GM19372 (cell line): ENCODE measurements at regions not wholly inside any gene's neighbourhood (a gene's known extent, or its start where the extent isn't known, plus 50 kb on each side); places are given as distances from the start of the nearest gene placed in this dataset.

Source experiments
- ATAC-seq: cut with Tn5 transposase; IDR thresholded peaks from one replicate; pipeline ENCODE4 v1.9.1; 2021; ENCODE audit warnings: mild to moderate bottlenecking, low read depth, moderate library complexity; ENCODE audit not compliant: unreplicated experiment

- ATAC-seq: no peak
These were observed 1327.1 kb downstream of the MAT2B start for GRCh38 chr5:164832516-164832915.

GRCh38 chr5:164844348-164844747 lies 1338.9 kb downstream of the MAT2B start:
- no peak for ATAC-seq

DNA sequence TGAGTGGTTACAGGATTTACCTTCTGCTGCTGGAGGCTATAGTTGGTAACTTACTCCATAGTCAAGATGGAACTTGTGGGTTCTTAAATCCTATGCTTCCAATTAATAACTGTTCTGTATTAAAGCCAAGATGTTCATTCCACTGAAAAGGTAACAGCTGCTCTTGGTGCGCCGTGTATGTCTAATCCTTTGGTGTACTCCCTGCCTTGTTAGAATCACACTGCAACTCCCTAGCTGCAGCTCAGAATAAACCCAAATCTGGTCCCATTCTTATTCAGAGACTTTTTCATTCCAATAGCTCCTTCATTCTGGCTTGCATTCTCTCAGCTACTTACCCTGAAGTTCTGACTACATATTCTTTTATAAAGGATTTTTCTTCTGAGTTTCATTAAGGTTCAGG lies 1355.5 kb downstream of the MAT2B start:
- ATAC-seq: no peak

DNA sequence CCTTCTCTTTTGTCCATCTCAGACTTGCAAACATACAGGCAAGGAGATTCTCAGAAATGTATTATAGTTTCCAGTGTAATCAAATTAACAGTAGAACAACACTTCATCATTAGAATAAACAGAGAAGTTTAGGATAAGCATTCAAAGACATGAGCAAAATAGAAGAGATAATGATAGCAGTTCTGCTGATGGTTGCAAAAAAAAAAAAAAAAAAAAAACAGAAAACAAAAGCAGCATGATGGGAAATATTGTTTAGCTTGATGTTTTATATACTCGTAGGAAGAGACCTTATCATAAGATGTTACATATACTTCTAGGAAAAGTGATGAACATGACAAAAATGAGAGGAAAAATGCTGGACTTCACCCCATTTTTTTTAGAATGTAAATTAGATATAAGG lies 1356.2 kb downstream of the MAT2B start:
- no peak for ATAC-seq

DNA sequence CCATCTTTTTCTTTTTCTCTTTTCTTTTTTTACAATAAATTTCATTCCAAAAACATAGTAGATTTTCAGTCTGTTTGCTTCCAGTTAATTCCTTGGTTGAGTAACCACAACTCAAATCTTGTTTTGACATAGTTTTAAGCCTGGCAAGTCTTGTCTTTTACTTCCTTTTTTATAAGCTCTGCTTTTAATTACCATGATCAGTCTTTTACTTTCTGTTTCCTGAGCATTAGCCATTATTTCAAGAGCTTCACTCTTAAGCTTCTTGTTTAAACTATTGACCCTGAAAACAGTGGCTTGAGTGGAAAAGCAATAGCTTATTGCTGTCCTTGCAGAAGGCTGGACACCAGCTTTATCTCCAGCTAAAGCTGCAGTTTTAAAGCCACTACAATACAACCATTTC lies 1363.3 kb downstream of the MAT2B start:
- ATAC-seq: no peak

- no peak for ATAC-seq
These were observed 1363.9 kb downstream of the MAT2B start for GRCh38 chr5:164869325-164869724.

GRCh38 chr5:164876793-164877192 lies 1371.4 kb downstream of the MAT2B start:
- ATAC-seq: no peak

GRCh38 chr5:164881442-164881841 lies 1376.0 kb downstream of the MAT2B start:
- no peak for ATAC-seq

DNA sequence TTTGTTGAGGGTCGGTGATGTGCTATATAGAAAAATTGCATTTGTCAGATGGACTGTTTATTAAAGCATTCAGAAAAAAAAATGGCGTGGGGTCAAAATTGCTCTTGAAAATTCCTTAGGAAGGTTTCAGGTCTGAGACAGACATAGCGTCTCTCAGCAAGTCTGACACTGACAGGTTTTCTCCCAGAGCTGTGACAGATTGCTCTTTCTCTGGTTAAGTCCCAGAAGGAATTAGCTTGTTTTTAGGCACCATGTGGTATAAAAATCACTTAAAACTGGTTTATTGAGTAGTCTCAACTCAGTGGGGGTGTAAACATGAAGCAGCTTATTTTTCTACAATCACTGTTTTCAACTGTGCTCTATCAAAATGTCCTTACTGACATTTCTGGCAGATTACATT lies 1379.8 kb downstream of the MAT2B start:
- ATAC-seq: no peak

DNA sequence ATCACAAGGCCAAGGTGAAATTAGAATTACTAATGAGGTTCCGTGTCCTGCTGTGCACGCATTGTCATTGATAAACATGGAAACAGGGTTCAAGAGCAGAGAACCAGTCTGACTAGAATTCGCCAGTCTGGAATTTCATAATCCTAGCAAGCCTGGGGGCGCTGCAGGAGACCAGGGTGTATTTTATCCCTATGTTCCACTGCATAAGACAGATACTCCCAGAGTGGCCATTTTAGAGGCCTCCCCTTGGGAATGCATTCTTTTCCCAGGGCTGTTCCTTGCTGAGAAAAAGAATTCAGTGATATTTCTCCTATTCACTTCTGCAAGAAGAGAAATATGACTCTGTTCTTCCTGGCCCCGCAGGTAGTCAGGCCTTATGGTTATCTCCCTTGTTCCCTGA lies 1387.7 kb downstream of the MAT2B start:
- no peak for ATAC-seq

GRCh38 chr5:164898705-164899104 lies 1393.3 kb downstream of the MAT2B start:
- no peak for ATAC-seq

GRCh38 chr5:164909673-164910072 lies 1404.3 kb downstream of the MAT2B start:
- no peak for ATAC-seq

- ATAC-seq: no peak
These were observed 1416.3 kb downstream of the MAT2B start for GRCh38 chr5:164921722-164922121.

GRCh38 chr5:164934039-164934438 lies 1428.6 kb downstream of the MAT2B start:
- ATAC-seq: no peak

DNA sequence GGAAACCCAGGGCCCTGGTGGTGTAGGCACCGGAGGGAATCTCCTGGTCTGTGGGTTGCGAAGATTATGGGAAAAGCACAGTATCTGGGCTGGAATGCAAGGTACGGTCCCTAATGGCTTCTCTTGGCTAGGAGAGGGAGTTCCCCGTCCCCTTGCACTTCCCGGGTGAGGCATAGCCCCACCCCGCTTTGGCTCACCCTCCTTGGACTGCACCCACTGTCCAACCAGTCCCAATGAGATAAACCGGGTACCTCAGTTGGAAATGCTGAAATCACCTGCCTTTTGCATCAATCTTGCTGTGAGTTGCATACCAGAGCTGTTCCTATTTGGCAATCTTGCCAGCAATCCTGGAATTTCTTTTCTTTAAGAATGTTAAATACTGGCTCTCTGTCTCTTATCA lies 1429.1 kb downstream of the MAT2B start:
- no peak for ATAC-seq

GRCh38 chr5:164941132-164941531 lies 1435.7 kb downstream of the MAT2B start:
- no peak for ATAC-seq

DNA sequence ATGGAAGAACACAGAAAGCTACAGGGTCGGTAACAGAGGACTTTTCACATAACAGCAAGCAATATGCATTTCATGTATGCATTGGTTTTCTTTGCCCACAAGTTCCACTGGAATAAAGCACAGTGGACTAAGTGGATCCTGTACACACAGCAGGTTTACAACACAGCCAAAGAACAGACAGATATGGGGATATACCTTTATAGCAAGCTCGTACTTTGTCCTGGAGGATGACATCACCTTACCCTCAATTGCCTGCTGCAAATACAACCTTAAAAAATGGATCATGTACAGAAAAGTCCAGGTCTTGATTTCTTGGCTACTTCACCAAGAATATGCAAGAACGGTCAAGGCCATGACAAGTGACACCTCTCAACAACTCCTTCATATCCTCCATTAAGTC lies 1445.5 kb downstream of the MAT2B start:
- no peak for ATAC-seq

GRCh38 chr5:164951570-164951969 lies 1446.2 kb downstream of the MAT2B start:
- no peak for ATAC-seq

GRCh38 chr5:164958688-164959087 lies 1453.3 kb downstream of the MAT2B start:
- no peak for ATAC-seq

GRCh38 chr5:164959761-164960160 lies 1454.3 kb downstream of the MAT2B start:
- ATAC-seq: no peak

- ATAC-seq: no peak
These were observed 1457.0 kb downstream of the MAT2B start for GRCh38 chr5:164962329-164962961.

- ATAC-seq: no peak
These were observed 1461.2 kb downstream of the MAT2B start for GRCh38 chr5:164966611-164967010.

- no peak for ATAC-seq
These were observed 1461.9 kb downstream of the MAT2B start for GRCh38 chr5:164967354-164967753.
